A673 (cell line): ENCODE measurements at regions not wholly inside any gene's neighbourhood (a gene's known extent, or its start where the extent isn't known, plus 50 kb on each side); places are given as distances from the start of the nearest gene placed in this dataset.

Source experiments
- EZH2 ChIP-seq: fragments of 200-600 bp; sonication (generic); IDR thresholded peaks from 2 replicates; pipeline ENCODE4 v1.6.1; 2017; ENCODE audit warnings: borderline replicate concordance, low read depth, mild to moderate bottlenecking, mixed read lengths, antibody characterized with exemption, low read length; ENCODE audit not compliant: poor library complexity, severe bottlenecking
- TF ChIP-seq, protein P1 (sequence below): fragments of 300-800, 200-600 bp; sonication (generic); conservative IDR thresholded peaks from 2 replicates; pipeline ENCODE4 v1.5.1; 2017; ENCODE audit warnings: low read depth, mild to moderate bottlenecking, antibody characterized with exemption, low read length, moderate library complexity, mixed read lengths

DNA sequence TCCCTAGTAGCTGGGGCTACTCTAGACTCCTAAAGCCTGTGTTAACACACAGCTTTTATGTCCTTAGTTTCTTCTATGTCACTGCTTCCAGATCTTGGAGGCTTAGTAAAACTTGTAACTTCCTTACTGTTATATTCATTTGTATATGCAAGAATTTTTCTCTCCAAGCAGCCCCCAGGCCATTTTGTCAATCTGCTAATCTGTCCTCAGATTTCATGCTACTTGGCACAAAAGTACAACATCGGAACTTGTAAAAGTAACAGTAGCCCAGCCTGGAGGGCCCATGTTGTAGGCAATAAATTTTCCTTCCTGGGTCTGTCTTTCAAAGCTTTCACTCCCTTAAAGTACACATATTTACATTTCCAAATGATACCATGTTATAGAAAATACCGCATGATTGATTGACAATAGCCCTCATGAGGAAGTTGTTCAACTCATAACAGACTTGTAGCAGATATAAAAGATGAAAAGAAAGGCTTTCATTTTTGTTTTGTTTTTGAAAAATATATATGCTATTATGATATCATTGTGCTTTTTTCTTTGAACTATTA, 324.2 kb downstream of the NEK10 start:
- TF ChIP-seq, protein P1, sequence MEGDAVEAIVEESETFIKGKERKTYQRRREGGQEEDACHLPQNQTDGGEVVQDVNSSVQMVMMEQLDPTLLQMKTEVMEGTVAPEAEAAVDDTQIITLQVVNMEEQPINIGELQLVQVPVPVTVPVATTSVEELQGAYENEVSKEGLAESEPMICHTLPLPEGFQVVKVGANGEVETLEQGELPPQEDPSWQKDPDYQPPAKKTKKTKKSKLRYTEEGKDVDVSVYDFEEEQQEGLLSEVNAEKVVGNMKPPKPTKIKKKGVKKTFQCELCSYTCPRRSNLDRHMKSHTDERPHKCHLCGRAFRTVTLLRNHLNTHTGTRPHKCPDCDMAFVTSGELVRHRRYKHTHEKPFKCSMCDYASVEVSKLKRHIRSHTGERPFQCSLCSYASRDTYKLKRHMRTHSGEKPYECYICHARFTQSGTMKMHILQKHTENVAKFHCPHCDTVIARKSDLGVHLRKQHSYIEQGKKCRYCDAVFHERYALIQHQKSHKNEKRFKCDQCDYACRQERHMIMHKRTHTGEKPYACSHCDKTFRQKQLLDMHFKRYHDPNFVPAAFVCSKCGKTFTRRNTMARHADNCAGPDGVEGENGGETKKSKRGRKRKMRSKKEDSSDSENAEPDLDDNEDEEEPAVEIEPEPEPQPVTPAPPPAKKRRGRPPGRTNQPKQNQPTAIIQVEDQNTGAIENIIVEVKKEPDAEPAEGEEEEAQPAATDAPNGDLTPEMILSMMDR = no peak
- TF ChIP-seq EZH2 = no peak
